T-cell (primary cell): ENCODE measurements at regions not wholly inside any gene's neighbourhood (a gene's known extent, or its start where the extent isn't known, plus 50 kb on each side); places are given as distances from the start of the nearest gene placed in this dataset.

Source experiments
- ATAC-seq, 4 experiments: fragments of 200-7000 bp in 3 of 4; fragments of 150-1000 bp in 1 of 4; cut with Tn5 transposase; replicated peaks in 1 of 4; 1 replicate in 3 of 4; 2 replicates in 1 of 4; pipeline ENCODE4 v1.10.0; 2021; ENCODE audit warnings: moderate library complexity in 3 of 4, mild to moderate bottlenecking in 2 of 4, moderate number of reproducible peaks in 1 of 4
- CTCF ChIA-PET, 2 donors: fragments of 300-600 bp; sonication (Branson Sonifier 250); formaldehyde crosslinking; loops; one replicate each; lab custom pipeline; 2022; ENCODE audit warnings: antibody characterized with exemption in 2 of 2; lab: Charles Lee
- POLR2A ChIA-PET, 2 donors: fragments of 300-600 bp; sonication (Branson Sonifier 250); formaldehyde crosslinking; loops; one replicate each; lab custom pipeline; 2022; ENCODE audit warnings: antibody characterized with exemption in 2 of 2; lab: Charles Lee
- DNase-seq, 35 experiments: peaks; one replicate each; pipeline versions ENCODE4 v3.0.0 to v3.0.0-alpha.2; 2013 to 2023
- H3K27ac ChIP-seq: one replicate; pipeline ENCODE4 v1.5.1; 2013; ENCODE audit warnings: low read length
- H3K27me3 ChIP-seq, 2 experiments: replicated peaks in 1 of 2; 1 replicate in 1 of 2; 2 replicates in 1 of 2; pipeline versions ENCODE4 v1.6.1 to v1.7.0; 2013; ENCODE audit warnings: low read length in 1 of 2, mixed read lengths in 1 of 2; ENCODE audit not compliant: control insufficient read depth in 2 of 2, insufficient read depth in 2 of 2; ENCODE audit errors: extremely low read depth in 1 of 2
- H3K36me3 ChIP-seq, 2 donors: 1 replicate in 1 of 2; 2 replicates in 1 of 2; pipeline versions ENCODE4 v1.6.1 to v1.7.0; 2013; ENCODE audit warnings: low read length in 1 of 2; ENCODE audit not compliant: control insufficient read depth in 2 of 2, insufficient read depth in 1 of 2; ENCODE audit errors: extremely low read depth in 1 of 2
- H3K4me1 ChIP-seq, 2 experiments: 1 replicate in 1 of 2; 2 replicates in 1 of 2; pipeline versions ENCODE4 v1.6.1 to v1.7.0; 2013; ENCODE audit warnings: low read length in 2 of 2, mixed read lengths in 1 of 2; ENCODE audit not compliant: insufficient read depth in 2 of 2, control insufficient read depth in 1 of 2; ENCODE audit errors: extremely low read depth in 1 of 2
- H3K4me3 ChIP-seq, 2 donors: 1 replicate in 1 of 2; 2 replicates in 1 of 2; pipeline versions ENCODE4 v1.5.1 to v1.7.0; 2013; ENCODE audit warnings: mild to moderate bottlenecking in 2 of 2, low read length in 1 of 2, moderate library complexity in 1 of 2; ENCODE audit not compliant: control insufficient read depth in 1 of 2; ENCODE audit errors: extremely low read depth in 1 of 2
- H3K9me3 ChIP-seq: 2 replicates; pipeline ENCODE4 v1.7.0; 2013
- H3K27ac Mint-ChIP-seq, 2 donors: one replicate each; pipeline ENCODE4 v1.8.0; 2020 to 2021; ENCODE audit warnings: mild to moderate bottlenecking in 2 of 2, mixed read lengths in 2 of 2
- H3K27me3 Mint-ChIP-seq, 2 donors: one replicate each; pipeline ENCODE4 v1.8.0; 2021 to 2022; ENCODE audit warnings: mixed read lengths in 2 of 2
- H3K36me3 Mint-ChIP-seq: one replicate; pipeline ENCODE4 v1.8.0; 2021; ENCODE audit warnings: mixed read lengths
- H3K4me1 Mint-ChIP-seq, 3 donors: one replicate each; pipeline ENCODE4 v1.8.0; 2020 to 2022; ENCODE audit warnings: mixed read lengths in 3 of 3, mild to moderate bottlenecking in 1 of 3
- H3K4me3 Mint-ChIP-seq, 3 donors: one replicate each; pipeline ENCODE4 v1.8.0; 2020 to 2022; ENCODE audit warnings: mild to moderate bottlenecking in 3 of 3, mixed read lengths in 3 of 3, moderate library complexity in 3 of 3
- H3K9me3 Mint-ChIP-seq, 3 donors: one replicate each; pipeline ENCODE4 v1.8.0; 2020 to 2022; ENCODE audit warnings: mixed read lengths in 3 of 3
- WGBS: methylation state at CpG from one replicate; pipeline ENCODE4 v1.1.5; 2013; ENCODE audit warnings: missing lambda C conversion rate; ENCODE audit not compliant: insufficient coverage; 5-methylcytosine and 5-hydroxymethylcytosine counted together

GRCh38 chr12:105672121-105672975 lies 341.9 kb downstream of the C12orf75 start:
- Histone ChIP-seq H3K4me3 (no peak overlapping the region), H3K27me3 (no peaks in the 10 kb centered on the region), H3K27ac (no peak overlapping the region), H3K9me3 (no peaks in the 10 kb centered on the region), H3K4me1 (no peaks in the 10 kb centered on the region), H3K36me3 (no peaks in the 10 kb centered on the region)
- H3K27ac Mint-ChIP-seq: no peak overlapping the region
- ATAC-seq (no peak), DNase-seq (no peak)
- no peak overlapping the region for H3K4me3 Mint-ChIP-seq
- peaks cover 0 to 17% (median 0%) of the 10 kb centered on the region in 3 donors for H3K9me3 Mint-ChIP-seq
- no peaks in the 10 kb centered on the region for H3K4me1 Mint-ChIP-seq
- no peaks in the 10 kb centered on the region for H3K36me3 Mint-ChIP-seq
- ChIA-PET POLR2A (no interaction called here), CTCF (no interaction called here)
- peaks cover 0 to 11% of the 10 kb centered on the region in 2 donors for H3K27me3 Mint-ChIP-seq
- 83% methylated on average over 7 of the region's 9 CpGs for WGBS

DNA sequence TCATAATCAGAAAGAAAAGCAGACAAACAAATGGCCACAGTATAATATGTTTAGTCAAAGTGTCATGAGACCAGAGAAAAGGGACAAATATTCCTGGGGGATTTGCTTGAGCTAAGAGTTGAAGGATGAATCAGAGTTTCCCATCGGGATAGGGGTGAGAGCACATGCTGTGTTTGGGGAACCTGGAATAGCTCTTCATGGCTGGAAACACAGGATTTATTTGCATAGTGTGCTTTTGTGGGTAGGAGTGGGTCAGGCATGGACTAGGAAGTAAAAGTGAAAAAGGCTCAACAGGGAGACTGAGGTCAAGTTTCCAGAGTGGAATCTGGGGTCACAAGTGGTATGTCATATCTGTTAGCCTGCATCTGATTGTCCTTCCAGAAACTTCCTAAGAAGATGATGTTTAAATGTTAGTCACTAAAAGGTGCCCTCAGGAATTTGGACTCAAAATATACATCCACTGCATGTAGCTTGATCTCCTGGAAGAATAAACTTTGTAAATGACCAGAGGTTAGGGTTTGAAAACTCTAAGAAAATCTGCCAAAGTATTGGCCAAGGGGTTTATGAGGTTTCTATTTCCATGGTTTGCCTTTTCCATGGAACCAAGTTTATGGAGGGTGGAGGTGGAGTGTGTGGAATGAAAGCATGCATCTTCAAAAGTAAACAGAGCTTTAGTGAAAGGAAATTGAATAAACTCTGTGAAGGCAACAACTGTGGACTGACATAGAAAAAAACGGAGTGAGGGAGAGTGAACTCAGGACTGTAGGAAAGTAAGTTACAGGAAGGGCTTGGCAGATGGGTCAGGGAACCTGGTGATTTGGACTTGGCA lies 344.6 kb downstream of the C12orf75 start:
- CTCF ChIA-PET: no interaction called here
- Histone ChIP-seq H3K4me3 (no peak overlapping the region), H3K27me3 (no peaks in the 10 kb centered on the region), H3K36me3 (no peaks in the 10 kb centered on the region), H3K27ac (no peak overlapping the region), H3K9me3 (no peaks in the 10 kb centered on the region), H3K4me1 (no peaks in the 10 kb centered on the region)
- Mint-ChIP-seq H3K9me3 (peaks cover 0 to 11% (median 0%) of the 10 kb centered on the region in 3 donors), H3K36me3 (no peaks in the 10 kb centered on the region), H3K27ac (no peak overlapping the region), H3K27me3 (peaks cover 0 to 11% of the 10 kb centered on the region in 2 donors), H3K4me1 (no peaks in the 10 kb centered on the region), H3K4me3 (no peak overlapping the region)
- 66% methylated on average over 2 of the region's 2 CpGs for WGBS
- POLR2A ChIA-PET: no interaction called here
- ATAC-seq (no peak), DNase-seq (no peak)

- ChIA-PET CTCF (no interaction called here), POLR2A (no interaction called here)
- no peaks in the 10 kb centered on the region for H3K9me3 ChIP-seq
- Mint-ChIP-seq H3K36me3 (no peaks in the 10 kb centered on the region), H3K4me3 (no peak overlapping the region), H3K4me1 (no peaks in the 10 kb centered on the region), H3K27ac (no peak overlapping the region), H3K27me3 (peaks cover 0 to 4% of the 10 kb centered on the region in 2 donors), H3K9me3 (peaks cover 0 to 7% (median 0%) of the 10 kb centered on the region in 3 donors)
- no peaks in the 10 kb centered on the region for H3K27me3 ChIP-seq
- H3K4me3 ChIP-seq: no peak overlapping the region
- DNase-seq (no peak), ATAC-seq (no peak)
- WGBS: 40% methylated on average over 1 of the region's 2 CpGs
- H3K4me1 ChIP-seq: no peaks in the 10 kb centered on the region
- no peaks in the 10 kb centered on the region for H3K36me3 ChIP-seq
- H3K27ac ChIP-seq: no peak overlapping the region
These were observed 346.2 kb downstream of the C12orf75 start for GRCh38 chr12:105676694-105677093.

GRCh38 chr12:105677672-105678071 lies 347.2 kb downstream of the C12orf75 start:
- no peak overlapping the region for H3K4me3 ChIP-seq
- H3K27ac Mint-ChIP-seq: no peak overlapping the region
- no CpG with 5 or more reads among the region's 2 CpGs for WGBS
- no peak overlapping the region for H3K27ac ChIP-seq
- peaks cover 0 to 4% of the 10 kb centered on the region in 2 donors for H3K27me3 Mint-ChIP-seq
- no peaks in the 10 kb centered on the region for H3K36me3 Mint-ChIP-seq
- H3K4me1 Mint-ChIP-seq: no peaks in the 10 kb centered on the region
- no peak for DNase-seq
- no peak for ATAC-seq
- POLR2A ChIA-PET: no interaction called here
- no peaks in the 10 kb centered on the region for H3K36me3 ChIP-seq
- peaks cover 0 to 7% (median 0%) of the 10 kb centered on the region in 3 donors for H3K9me3 Mint-ChIP-seq
- CTCF ChIA-PET: no interaction called here
- no peaks in the 10 kb centered on the region for H3K9me3 ChIP-seq
- no peaks in the 10 kb centered on the region for H3K4me1 ChIP-seq
- no peak overlapping the region for H3K4me3 Mint-ChIP-seq
- H3K27me3 ChIP-seq: no peaks in the 10 kb centered on the region

- Mint-ChIP-seq H3K27ac (no peak overlapping the region), H3K9me3 (peaks cover 0 to 7% (median 0%) of the 10 kb centered on the region in 3 donors)
- ATAC-seq: no peak
These were observed 349.5 kb downstream of the C12orf75 start for GRCh38 chr12:105679982-105680381.

DNA sequence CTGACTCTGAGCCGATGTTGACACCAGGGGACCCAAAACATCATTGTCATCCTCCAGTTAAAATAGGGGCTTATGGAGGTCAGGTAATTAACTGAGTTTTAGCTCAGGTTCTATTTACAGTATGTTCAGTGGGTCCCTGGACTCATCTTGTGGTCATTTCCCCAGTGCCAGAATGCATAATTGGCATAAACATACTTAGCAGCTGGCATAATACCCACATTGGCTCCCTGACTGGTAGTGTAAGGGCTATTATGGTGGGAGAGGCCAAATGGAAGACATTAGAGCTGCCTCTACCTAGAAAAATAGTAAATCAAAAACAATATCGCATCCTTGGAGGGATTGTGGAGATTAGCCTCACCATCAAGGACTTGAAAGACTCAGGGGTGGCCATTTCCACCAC lies 350.9 kb downstream of the C12orf75 start:
- no peaks in the 10 kb centered on the region for H3K9me3 ChIP-seq
- H3K27ac Mint-ChIP-seq: no peak overlapping the region
- no peaks in the 10 kb centered on the region for H3K36me3 Mint-ChIP-seq
- ATAC-seq (no peak), DNase-seq (no peak)
- WGBS: no CpG with 5 or more reads among the region's 2 CpGs
- H3K4me1 ChIP-seq: no peaks in the 10 kb centered on the region
- peaks cover 0 to 4% of the 10 kb centered on the region in 2 donors for H3K27me3 Mint-ChIP-seq
- no peak overlapping the region for H3K4me3 Mint-ChIP-seq
- H3K27ac ChIP-seq: no peak overlapping the region
- no peaks in the 10 kb centered on the region for H3K36me3 ChIP-seq
- peaks cover 0 to 7% (median 0%) of the 10 kb centered on the region in 3 donors for H3K9me3 Mint-ChIP-seq
- H3K4me1 Mint-ChIP-seq: no peaks in the 10 kb centered on the region
- ChIA-PET CTCF (no interaction called here), POLR2A (no interaction called here)
- no peak overlapping the region for H3K4me3 ChIP-seq
- no peaks in the 10 kb centered on the region for H3K27me3 ChIP-seq

More at GRCh38 chr12:105679982-105680381, 349.5 kb downstream of the C12orf75 start:
- Histone ChIP-seq H3K36me3 (no peaks in the 10 kb centered on the region), H3K4me3 (no peak overlapping the region), H3K4me1 (no peaks in the 10 kb centered on the region), H3K27me3 (no peaks in the 10 kb centered on the region), H3K9me3 (no peaks in the 10 kb centered on the region), H3K27ac (no peak overlapping the region)
- DNase-seq: no peak
- WGBS: no CpG with 5 or more reads among the region's 1 CpG
- CTCF ChIA-PET: no interaction called here
- Mint-ChIP-seq H3K4me1 (no peaks in the 10 kb centered on the region), H3K27me3 (peaks cover 0 to 4% of the 10 kb centered on the region in 2 donors), H3K36me3 (no peaks in the 10 kb centered on the region), H3K4me3 (no peak overlapping the region)
- POLR2A ChIA-PET: no interaction called here
